Stimulated activated CD4-positive, alpha-beta T cell treated with anti-CD3 and anti-CD28 coated beads, Interleukin-4, amount 100 ng/mL, for 1 hour (primary cell): ENCODE measurements at regions not wholly inside any gene's neighbourhood (a gene's known extent, or its start where the extent isn't known, plus 50 kb on each side); places are given as distances from the start of the nearest gene placed in this dataset.
"Not testable (repeated sequence)": the region's sequence is repeated elsewhere in the genome, so short reads cannot be mapped to it uniquely, and the experiment has no call there.

Source experiments
- DNase-seq: peaks from one replicate; pipeline ENCODE4 v3.0.0-alpha.2; 2020

DNA sequence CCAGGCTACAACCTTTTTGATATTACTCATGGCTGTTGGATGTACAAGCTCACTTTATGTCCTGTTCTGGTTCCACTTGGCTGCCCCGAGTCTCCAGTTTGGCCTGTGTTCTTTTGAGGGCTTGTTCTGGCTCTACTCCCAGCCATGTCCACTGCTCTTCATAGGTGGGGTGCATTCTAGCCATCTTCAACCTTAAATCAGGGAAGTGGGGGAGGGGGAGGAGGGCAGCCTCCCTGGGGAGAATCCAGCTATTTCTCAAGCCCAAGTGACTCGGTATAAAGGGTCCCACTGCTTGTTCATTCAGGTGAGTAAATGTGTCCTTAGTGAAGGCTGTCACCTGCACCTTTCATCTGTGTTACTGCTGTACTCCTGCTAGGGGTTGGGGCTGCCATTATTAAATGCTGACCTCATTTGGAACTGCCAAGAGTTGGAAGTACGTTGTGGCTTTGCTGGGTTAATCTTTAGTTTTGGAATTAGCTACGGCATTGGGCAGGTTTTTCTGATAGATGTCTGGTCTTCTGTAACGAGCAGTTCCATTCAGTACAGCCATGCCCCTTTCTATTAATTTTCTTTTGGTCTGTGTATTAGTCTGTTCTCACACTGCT lies 255.8 kb downstream of the GOLGA6L6 start:
- not testable (repeated sequence) for DNase-seq

DNA sequence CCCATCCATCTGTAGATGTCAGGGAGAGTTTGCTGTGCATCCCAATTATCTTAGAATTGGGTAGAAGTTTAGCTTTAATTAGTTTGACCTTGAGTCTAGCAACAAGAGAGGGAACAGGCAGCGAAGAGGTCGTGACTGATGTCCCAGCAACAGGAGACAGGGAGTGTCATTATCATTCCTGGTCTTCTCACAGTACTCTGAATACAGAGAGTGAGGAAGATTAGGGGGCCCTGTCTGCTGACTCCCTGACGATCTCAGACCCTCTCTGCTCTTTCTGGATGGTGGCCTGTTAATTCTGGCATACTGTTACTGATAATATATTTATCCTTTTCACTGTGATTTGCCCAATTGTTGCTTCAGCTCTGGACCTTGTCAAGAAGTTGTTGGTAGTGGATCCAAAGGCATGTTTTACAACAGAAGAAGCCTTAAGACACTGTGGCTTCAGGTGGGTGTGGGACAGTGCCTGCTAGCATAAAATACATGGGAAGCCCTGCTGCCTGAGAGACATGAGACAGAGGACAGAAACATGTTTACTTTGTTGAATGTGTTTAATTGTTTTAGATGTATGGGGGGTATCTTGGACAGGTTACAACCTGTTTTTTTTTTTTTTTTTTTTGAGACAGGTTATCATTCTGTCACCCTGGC lies 256.6 kb downstream of the GOLGA6L6 start:
- not testable (repeated sequence) for DNase-seq

DNA sequence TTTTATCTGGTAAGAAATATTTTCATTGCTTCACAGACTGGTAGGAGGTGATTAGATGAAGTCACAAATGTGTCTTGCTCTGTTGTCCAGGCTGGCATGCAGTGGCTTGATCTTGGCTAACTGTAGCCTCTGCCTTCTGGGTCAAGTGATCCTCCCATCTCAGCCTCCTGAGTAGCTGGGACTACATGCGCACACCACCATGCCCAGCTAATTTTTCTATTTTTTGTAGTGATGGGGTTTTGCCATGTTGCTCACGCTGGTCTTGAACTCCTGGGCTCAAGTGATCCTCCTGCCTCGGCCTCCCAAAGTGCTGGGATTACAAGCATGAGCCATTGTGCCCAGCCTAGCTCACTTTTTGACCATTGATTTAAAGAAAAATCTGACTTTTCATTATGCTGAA lies 257.9 kb downstream of the GOLGA6L6 start:
- not testable (repeated sequence) for DNase-seq

DNA sequence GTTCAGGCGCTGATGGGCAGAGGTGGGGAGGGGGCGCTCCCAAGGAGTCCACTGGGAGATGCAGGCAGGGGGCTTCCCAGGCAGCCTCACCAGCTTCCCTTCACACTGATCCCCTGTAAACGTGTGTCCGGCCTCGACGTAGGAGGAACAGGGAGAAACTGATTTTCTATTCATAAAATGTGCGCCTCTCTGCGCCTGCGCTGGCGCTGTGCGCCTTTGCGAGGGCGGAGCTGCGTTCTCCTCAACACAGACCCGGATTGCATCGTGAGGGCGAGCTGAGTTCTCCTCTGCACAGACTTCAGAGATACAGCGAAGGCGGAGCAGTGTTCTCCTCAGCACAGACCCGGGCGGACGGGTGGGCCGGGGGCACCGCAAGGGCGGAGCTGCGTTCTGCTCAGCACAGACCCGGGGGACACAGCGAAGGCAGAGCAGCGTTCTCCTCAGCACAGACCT lies 259.1 kb downstream of the GOLGA6L6 start:
- DNase-seq, result not testable (repeated sequence)

DNA sequence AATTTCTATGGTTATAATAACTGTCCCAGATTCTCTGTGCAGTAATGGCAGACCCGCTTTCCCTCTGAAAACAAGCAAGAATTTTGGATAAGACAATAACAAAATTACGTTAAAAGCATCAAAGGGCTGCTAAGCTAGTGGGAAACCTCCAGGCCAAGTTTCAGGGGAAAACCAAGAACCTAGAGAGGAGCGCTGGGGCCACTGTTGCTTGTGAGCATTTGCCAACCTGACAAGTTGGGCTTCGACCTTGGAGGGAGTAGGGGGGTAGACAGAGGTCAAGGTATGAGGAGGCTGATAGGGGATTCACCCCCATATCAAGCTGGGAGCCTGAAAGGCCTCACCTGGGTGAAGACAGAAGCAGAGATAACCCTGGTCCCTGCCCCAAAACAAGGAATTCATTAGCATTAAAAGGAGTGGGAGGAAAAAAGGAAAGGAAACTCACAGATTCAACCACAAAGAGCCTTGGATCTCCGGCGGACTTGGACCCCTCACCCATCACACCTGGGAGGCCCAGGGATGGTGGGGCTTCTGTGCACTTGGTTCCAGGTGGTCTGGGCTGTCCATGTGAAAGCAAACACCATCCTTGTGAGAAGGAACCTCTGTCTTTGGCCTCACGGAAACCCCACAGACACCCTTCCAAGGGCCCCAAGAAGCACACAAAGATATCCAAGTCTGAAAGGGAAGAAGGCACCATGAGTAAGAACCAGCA lies 259.9 kb downstream of the GOLGA6L6 start:
- not testable (repeated sequence) for DNase-seq

DNA sequence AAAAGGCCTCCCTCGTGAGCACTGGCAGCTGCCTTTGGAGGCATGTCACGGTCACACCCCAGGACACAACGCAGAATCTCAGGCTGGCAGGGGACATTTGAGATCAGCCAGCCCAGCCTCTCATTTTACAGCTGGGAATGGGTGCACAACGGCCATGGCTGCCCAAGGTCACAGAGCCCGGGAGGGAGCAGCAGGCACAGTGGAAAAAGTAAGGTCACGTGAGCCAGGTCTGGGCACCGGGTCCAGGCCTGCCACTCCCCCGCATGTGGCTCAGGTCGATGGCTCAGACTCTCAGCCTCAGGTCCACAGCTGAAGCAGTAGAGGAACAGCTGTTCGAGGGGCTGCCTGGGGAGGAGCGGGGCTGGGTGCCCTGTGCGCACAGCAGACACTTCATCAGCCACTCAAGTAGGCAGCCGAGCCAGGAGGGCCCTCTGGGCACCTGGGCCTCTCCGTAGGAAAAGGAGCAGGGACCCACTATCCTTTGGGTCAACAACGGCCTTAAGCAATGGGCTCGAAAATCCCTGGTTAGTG lies 260.6 kb downstream of the GOLGA6L6 start:
- DNase-seq, result no peak

DNA sequence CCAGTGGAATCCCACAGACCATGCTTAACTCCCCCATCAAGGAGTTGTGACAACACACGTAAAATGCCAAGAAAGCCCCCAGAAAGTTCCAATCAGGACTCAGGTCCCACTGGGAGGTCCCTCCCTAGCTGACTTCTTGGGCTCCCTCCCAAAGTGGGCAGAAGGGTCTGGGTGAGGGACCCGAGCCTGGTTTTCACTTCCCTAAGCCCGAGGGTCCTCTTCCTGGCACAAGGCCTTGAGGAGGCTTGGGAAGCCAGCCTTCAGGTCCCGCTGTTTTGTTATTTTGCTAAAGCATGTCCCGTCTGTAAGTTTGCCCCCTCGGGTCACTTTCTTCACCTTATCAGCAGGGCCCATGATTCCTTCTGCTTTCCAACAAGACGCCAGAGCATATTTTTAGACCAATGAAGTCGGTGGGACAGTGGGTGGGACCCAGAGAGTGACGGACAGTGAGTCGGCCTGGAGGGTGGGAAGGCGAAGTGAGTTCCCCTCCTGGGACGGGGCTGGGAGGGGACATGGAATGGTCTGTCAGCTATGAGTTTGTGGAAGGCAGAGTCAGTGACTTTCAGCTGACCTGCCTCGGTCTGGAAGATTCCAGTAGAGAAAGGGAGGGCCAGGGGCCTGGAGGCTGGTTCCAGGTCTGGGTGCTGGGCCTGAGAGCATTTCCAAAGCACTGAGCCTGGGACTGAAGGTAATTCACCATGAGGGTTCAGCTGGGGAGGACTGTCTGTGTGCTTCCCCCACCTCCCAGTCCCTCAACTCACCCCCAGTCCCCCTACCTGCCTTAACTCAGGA lies 261.3 kb downstream of the GOLGA6L6 start:
- not testable (repeated sequence) for DNase-seq

DNA sequence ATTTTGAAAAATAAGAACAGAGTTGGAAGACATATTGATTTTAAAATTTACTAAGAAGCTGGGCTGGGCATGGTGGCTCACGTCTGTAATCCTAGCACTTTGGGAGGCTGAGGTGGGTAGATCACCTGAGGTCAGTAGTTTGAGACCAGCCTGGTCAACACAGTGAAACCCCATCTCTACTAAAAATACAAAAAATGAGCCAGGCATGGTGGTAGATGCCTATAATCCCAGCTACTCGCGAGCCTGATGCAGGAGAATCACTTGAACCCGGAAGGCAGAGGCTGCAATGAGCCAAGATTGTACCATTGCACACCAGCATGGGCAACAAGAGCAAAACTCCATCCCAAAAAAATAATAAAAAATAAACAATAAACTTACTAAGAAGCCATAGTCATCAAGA lies 262.5 kb downstream of the GOLGA6L6 start:
- DNase-seq, result not testable (repeated sequence)

DNA sequence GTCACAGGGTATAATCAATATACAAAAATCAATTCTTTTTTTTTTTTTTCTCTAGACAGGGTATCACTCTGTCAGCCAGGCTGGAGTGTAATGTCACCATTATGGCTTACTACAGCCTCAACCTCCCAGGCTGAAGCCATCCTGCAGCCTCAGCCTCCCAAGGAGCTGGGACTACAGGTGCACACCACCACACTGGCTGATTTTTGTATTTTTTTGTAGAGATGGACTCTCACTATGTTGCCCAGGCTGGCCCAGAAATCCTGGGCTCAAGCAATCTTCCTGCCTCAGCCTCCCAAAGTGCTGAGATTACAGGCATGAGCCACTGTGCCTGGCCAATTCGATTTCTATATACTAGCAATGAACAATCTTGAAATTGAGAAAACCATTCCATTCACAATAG lies 263.2 kb downstream of the GOLGA6L6 start:
- not testable (repeated sequence) for DNase-seq

DNA sequence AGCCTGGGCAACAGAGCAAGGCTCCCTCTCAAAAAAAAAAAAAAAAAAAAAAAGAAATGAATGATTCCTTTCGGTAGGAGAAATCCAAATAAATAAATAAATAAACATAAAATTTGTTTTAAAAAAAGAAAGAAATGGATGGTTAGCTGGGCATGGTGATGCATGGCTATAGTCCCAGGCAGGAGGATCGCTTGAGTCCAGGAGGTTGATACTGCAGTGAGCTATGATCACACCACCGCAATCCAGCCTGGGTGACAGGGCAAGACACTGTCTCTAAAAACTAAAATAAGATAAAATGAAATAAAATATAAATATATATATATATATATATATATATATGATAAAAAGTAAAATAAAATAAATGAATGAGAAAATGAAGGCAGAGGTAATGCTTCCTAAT lies 264.1 kb downstream of the GOLGA6L6 start:
- DNase-seq, result not testable (repeated sequence)

DNA sequence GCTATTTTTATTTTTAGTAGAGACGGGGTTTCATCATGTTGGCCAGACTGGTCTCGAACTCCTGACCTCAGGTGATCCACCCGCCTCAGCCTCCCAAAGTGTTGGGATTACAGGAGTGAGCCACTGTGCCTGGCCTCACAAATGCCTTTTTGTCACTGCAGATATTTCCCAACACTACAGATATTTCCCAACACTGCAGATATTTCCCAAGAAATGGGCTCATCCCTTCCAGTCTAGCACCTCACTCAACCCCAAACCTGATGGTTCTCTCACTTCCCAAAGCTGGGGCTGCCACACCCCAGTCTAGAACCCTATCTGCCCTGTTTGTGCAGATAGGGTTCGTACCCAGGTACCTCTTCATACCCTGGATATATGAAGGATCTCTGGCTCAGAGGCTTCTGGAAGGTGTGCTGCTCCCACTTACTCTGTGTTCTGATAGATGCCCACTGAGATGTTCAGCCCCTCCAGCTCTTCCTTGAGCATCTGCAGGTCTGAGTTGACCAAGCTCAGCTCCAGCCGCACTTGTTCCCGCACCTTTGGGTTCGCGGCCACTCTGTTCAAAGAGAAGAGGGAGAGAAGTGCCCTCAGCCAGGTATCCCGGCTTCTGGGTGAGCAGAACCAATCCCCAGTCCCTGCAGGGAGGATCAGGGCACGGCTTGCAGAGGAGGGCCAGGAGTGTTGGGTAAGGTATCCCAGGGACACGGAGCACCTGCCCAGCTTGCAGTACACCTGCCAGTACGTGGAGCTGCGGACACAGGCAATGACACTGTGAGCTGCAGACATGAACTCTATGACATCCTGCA lies 265.1 kb downstream of the GOLGA6L6 start:
- not testable (repeated sequence) for DNase-seq

DNA sequence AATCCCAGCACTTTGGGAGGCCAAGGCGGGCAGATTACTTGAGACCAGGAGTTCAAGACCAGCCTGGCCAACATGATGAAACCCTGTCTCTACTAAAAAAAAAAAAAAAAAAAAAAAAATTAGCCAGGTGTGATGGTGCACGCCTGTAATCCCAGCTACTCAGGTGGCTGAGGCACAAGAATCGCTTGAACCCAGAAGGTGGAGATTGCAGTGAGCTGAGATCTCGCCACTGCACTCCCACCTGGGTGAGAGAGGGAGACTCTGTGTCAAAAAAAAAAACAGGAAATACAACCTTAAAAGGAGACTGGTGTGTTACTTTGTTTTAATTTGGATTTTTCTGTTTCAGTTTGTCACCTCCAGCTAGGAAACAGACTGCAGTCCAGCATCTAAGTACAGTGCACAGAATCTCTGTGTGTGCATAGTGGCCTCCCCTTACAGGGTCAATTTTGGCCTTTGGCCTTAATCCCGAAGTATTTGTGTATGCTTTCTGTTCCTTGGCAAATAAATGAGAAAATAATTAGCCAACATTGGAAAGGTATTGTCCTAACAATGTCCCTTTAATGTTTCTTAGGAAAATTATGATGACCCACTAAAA lies 266.1 kb downstream of the GOLGA6L6 start:
- DNase-seq, result not testable (repeated sequence)

DNA sequence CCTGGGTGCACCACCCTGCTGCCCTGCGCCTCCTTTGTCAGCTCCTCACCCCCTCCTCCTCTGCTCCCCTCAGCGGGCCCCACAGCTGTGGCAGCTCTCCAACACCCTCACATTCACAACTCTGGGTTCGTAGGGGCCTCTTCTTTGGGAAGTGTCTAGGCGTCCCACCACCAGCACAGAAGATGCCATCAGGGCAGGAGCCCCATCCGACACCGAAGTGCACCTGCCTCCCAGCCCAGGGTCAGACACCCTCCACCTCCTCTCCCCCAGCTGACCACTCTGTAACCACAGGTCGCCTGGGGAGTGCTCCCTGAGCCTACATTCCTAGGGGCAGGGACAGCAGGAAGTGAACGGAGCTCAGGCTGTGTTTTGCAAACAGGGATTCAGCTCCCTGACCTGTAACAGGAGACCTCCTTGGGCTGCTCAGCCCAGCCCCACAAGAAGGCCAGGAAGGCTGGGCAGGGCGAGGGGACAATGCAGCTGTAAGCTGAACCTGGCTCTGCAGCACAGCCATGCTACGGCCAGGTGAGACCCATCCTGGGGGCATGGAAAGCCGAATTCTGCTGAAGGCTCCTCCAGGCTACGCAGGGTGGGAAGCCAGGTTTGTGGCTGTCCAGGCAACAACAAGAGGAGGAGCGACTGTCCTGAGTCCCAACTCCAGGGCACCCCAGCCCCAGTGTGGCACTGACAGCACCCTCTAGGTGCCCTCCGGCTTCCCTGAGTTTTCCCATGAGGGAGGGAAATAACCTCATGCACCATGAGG lies 269.0 kb downstream of the GOLGA6L6 start:
- no peak for DNase-seq

DNA sequence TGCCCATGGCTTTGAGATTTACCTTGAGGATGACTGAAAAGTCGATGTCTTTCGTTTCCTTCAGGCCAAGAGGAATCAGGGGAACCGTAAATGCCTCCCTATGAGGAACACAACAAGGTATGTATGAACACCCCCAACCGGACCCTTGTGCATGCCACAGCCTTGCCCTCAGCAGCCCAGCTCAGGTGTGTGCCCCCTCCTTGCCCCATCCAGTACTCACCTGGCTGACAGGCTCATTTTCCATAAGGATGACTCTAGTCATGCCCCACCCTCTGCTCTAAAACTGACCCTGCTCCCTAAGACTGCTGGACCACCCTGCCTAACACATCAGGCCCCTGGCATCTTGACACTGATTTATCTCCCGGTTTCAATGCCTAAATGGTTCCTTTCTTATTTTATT lies 270.0 kb downstream of the GOLGA6L6 start:
- no peak for DNase-seq

DNA sequence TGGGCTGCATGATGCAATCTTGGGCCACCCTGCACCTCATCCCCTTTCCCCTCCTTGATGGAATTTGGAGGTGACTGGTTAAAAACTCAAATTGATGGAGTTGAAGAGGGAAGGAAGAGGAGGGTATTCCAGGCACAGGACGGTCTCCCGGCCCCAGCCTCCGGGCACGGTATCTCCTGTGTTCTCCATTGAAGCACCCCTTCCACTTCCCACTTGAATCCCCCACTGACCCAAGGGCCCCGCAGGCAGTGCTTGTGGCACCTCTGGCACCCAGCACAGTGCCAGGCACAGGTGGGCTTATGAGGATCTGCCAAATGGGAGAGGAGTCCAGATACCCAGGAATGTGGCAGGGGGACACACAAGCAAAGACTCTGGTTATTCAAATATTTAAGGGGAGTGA lies 271.6 kb downstream of the GOLGA6L6 start:
- DNase-seq, result not testable (repeated sequence)

DNA sequence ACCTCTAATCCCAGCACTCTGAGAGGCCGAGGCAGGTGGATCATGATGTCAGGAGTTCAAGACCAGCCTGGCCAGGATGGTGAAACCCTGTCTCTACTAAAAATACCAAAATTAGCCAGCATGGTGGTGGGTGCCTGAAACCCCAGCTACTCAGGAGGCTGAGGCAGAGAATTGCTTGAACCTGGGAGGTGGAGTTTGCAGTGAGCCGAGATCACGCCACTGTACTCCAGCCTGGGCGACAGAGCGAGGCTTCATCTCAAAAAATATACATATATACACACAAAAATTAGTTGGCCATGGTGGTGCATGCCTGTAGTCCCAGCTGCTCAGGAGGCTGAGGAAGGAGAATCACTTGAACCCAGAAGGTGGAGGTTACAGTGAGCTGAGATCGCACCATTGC lies 273.6 kb downstream of the GOLGA6L6 start:
- not testable (repeated sequence) for DNase-seq

DNA sequence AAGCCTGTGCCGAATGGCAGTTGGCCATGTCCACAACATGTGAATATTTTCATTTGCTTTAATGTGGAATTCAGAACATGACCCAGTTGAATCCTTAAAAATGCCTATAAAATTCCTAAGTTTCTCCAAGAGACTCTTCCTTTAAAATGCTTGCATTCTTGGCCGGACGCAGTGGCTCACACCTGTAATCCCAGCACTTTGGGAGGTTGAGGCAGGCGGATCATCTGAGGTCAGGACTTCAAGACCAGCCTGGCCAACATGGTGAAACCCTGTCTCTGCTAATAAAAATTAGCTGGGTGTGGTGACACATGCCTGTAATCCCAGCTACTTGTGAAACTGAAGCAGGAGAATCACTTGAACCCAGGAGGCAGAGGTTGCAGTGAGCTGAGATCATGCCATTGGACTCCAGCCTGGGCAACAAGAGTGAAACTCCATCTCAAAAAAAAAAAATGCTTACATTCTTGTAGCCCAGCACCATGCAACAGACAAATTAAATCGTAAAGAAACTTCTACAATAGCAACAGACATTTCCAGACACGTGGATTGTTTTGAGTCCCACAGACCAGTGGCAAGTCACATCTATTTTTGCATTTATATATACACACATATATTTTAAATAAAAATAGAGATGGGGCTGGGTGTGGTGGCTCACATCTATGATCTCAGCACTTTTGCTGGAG lies 274.4 kb downstream of the GOLGA6L6 start:
- DNase-seq, result not testable (repeated sequence)

DNA sequence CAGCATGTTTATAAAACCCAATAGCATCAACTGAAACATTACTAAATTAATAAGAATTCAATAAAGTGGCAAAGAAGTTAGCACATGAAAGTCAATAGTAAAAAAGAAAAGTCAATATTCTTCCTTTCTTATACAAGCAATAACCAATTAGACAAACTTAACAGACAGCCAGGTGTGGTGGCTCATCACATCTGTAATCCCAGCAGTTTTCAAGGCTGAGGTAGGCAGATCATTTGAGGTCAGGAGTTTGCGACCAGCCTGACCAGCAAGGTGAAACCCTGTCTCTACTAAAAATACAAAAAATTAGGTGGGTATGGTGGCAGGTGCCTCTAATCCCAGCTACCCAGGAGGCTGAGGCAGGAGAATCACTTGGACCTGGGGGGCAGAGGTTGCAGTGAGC lies 275.9 kb downstream of the GOLGA6L6 start:
- not testable (repeated sequence) for DNase-seq

DNA sequence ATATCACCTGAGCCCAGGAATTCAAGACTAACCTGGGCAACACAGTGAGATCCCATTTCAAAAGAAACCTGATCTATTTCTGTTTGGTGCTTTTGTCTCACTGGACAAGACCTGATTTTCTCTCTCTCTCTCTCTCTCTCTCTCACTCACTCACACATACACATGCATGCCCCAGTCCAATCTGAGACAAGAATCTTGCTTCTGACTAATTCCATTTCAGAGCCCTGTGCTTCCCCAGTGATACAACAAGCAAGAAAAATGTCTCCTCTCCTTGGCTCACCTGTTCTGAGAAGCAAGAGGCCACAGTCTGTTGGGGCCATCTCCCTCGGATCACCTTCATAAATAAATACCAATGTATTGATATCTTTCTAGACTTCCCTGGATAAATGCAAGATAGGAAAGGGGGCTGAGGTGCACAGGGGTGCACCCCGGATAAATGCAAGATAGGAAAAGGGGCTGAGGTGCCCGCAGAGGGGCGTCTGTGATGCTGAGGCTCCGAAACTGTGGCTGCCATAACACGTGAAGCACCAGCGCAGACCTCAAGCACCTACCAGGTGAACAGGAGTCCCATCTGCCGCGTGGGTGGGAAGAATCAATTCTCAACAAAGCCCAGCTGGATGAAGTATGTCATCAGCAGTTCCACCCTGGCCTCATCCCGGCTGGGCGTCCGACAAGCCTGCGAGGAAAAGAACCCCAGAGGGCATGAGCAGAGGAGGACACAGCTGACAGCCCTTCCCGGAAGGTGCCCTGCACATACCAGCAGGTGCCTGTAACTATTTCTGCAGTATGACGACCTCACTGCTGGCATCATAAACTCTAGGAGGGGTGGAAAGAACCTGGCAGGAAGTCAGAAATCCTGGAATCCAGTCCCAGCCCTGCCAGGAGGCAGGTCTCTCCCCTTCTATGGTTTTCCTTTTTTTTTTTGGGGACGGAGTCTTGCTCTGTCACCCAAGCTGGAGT lies 280.0 kb downstream of the GOLGA6L6 start:
- DNase-seq, result not testable (repeated sequence)
